HG03175 (cell line): ENCODE measurements at regions not wholly inside any gene's neighbourhood (a gene's known extent, or its start where the extent isn't known, plus 50 kb on each side); places are given as distances from the start of the nearest gene placed in this dataset.

Source experiments
- ATAC-seq: cut with Tn5 transposase; IDR thresholded peaks from one replicate; pipeline ENCODE4 v1.9.1; 2021; ENCODE audit warnings: mild to moderate bottlenecking, moderate library complexity; ENCODE audit not compliant: unreplicated experiment

DNA sequence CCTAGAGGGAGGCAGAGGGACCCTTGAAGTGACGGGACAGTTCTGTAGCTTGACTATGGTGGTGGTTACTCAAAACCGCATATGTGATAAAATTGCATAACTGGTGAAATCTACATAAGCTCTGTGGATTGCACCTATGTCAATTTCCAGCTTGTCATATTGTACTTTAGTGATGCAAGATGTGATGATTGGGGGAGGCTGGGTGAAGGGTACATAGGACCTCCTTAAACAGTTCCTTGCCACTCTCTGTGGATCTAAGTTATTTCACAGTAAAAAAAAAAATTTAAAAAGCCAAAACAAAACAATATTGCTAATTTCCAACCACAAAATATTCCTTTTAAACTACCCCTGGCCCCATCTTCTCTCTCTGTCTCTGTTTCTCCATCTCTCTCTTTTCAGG lies 472.6 kb upstream of the SULF2 start:
- ATAC-seq = no peak

DNA sequence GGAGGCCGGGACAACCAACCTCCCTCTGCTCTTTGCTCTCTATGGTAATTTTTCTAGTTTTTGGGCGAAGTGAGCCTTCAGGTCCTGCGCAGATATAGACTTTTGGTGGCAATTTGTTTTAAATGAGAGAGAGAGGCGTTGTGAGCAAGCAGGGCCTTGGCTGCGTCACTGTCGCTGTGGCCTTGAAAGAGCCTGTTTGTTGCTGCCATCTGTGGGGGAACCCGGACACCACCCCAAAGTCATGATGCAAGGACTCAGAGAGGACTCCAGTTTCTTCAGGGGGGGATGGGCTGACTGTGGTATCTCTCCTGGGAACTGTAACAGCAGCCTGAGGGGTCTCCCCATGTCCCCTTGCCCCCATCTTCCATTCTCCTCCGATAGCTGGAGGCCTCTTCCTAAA lies 462.7 kb upstream of the SULF2 start:
- no peak for ATAC-seq

DNA sequence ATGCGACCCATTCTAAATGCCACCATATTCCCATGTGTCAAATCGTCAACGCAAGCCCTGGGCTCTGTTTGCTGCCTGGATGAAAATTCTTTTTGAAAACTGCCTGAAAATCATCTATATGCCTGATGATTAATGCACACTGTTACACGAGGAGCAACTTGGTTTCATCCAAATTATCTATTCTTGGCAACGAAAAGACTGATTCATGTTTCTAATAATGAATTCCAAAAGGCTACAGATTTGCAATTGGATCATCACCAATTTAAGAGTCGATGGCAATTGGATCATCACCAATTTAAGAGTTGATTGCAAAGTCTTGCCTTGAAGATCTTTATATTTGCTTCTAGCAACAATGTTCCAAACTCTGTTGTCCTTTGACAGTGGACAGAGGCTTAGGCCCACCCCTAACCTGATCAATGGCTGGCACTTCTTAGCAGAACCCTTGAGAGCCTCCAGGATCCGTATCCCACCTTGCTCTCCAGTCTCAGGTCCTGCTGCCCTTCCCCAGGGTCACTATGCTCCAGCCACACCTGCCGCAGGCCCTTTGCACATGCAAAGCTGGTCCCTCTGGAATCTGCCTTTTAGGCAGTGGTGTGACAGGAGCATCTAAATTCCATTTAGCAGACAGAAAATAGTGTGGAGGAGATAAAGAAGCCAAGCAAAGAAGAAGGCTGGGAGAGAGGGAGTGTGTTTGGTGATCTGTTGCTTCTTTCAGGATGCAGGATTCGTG lies 460.9 kb upstream of the SULF2 start:
- no peak for ATAC-seq

DNA sequence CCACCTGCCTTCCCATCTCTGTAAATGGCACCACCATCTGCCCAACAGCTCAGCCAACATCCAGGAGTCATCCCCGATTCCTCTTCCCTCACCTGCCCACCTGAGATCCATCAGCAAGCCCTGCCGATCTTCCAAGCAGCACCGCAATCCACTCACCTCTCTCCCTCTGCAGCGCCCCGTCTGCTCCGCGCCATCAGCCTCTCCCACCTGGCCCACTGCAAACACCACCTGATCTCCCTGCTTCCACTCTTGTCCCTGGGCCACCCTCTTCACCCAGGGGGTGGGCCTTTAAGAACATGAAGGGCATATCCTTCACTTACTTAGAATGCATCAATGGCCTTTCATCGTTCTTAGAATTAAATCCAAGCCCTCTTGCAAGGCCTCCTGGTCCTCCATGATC lies 457.3 kb upstream of the SULF2 start:
- no peak for ATAC-seq

DNA sequence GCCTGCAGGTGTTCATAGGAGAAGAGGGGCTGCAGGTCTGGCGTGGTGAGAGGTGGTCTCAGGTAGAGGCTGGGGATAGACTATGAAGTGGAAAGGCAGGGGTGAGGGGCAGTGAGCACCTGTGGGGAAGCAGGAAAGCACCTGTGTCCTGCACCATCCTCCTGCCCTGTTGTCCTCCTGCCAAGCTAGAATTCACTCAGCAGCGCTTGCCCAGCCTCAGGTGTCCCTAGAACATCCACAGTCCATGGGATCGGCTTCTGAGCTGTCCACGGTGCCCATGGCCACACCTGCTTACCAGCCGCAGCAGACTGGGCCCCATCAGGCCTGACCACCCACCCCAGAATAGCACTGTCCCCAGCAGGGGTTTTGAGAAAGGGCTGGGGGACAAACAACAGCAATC lies 456.2 kb upstream of the SULF2 start:
- ATAC-seq = no peak

DNA sequence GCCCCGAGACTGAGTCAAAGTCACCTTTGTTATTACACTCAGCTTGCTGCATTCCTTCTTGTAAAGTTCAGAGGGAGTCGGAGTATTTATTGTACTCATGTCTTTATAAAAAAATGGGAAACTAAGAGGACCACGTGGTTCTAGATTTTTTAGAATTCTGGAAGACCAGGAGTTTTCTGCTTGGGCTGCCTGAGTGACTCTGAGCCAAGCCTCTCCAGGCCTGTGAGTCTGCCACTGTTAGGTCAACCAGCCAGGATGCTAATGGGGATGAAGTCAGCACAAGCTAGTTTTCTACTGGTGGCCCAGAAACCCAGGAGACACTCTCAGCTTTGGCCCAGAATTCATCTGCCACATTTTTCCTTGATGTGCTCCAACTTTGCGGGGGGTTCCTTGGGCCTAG lies 453.5 kb upstream of the SULF2 start:
- ATAC-seq = no peak

DNA sequence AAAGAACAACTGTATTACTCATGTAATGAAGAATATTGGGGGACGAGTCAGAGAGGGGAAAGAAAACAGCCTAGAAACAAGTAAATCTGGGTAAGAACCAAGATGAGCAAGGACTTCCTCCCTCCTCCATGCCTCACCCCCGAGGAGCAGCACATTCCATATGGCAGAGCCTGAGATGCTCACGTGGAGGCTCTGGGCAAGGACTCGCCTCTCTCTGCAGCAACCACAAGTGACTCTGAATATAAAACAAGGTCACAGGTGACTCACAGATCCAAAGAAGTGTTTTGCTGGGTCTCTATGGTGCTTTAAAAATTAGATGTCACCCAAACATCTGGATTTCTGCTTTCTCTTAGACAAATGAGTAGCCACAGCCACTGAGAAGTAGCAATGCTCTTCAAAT lies 453.0 kb upstream of the SULF2 start:
- ATAC-seq = no peak

DNA sequence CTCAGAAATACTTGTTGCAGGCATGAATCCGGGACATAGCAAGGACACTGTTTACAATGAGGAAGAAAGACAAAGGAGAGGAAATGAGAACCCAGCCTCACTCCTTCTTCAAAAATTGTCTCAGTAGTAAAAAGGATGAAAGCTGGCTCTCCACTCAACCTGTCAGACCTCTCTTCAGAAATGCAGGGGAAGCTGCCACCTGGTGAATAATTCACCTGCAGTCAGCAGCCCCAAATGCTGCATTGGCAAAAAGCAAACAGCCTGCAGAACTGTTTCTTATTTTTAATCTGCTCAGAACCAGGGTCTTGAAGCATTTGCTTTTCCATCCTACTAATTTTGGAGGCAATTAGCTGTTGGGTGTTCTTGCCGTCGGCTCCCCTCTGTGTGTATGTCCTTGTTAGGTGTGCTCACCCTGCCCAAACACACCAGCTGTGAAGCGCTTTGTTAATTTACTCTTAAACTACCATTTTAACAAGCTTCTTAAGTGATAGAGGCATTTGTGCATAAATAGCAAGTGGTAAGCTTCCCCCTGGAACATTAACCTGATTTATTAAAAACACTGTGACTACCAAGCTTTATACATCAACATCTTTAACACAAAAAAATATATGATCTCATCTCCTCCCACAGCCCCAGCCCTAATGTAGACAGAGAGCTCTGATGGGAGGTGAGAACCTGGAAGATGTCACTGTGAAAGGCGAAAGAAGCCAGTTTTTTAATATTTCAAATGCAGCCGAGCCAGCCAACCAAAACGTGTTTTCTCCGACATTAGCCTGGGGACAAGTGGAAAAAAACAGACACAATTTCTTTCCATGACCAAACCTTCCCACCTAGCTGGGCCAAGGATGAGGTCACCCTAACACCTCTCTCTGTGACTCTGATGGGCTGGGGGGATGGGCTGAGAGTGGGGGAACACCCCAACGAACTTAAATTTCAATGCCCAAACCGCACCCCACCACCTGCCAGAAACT lies 451.0 kb upstream of the SULF2 start:
- ATAC-seq = no peak

DNA sequence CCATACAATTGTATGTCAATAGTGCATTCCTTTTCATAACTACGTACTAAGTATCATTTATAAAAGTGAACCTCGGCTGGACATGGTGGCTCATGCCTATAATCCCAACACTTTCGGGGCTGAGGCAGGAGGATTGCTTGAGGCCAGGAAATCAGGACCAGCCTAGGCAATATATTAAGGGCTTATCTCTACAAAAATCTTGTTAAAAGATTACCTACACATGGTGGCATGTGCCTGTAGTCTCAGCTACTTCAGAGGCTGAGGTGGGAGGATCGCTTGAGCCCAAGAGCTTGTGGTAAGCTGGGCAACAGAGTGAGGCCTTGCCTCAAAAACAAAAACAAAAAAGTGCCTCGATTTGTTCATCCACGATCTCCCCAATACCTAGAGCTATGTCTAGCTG lies 449.7 kb upstream of the SULF2 start:
- ATAC-seq = no peak

DNA sequence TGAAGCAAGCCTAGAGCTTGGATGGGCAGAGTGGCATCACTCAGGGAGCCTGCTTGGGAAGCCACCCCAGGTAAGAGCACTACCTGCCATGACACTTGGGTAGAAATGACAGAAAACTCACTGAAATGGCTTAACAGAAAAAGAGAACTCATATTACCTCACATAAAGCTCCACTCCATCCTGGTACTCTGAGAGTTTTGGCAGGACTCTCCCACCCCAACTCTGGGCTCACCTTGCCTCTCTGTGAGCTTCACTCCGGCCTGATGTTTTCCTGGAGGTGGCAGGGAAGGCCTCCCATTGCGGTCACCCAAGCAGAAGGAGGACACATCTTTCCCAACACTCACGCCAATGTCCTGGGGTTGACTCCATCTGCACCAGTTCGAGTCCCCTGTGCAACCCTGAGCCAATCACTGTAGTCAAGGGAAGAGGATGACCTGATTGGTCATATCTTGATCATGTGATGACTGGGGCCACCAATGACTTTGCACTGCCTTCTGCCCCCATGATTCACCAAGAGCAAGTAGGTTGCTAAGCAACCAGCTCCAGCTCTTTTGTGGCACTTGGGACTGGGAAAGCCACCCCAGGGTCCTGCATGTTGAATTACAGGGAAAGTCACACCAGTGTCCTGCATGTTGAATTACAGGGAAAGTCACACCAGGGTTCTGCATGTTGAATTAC lies 446.1 kb upstream of the SULF2 start:
- ATAC-seq = no peak

DNA sequence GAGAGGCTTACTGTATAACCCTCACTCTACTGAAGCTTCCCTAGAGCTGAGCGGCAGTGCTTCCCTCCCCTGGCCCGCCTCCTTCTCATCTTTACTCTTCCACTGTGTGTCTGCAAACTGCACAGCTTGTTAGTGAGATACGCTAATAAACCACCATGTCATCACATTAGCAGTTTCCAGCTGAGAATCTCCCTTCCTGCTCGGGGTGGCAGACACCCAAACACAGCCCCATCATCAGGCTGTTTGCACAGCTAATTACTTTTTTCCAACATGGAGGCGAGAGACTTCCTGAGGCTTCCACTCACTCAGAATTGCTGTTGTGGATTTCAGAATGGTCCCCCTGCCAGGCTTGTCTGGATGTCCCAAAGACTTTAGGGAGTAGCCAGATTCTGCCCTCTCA lies 444.9 kb upstream of the SULF2 start:
- ATAC-seq = no peak

DNA sequence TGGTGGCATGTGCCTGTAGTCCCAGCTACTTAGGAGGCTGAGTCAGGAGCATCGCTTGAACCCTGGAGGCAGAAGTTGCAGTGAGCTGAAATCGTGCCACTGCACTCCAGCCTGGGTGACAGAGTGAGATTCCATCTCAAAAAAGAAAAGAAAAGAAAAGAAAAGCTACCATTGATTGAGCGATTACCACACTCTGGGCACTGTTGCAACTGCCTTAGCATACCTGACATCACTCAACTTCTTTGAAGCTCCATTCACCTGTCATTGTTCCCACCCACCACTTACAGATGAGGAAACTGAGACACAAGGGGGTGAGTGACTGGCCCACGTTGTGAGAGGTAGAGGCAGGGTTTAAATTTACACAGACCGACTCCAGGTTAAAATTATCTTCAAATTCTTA lies 442.1 kb upstream of the SULF2 start:
- ATAC-seq = no peak

DNA sequence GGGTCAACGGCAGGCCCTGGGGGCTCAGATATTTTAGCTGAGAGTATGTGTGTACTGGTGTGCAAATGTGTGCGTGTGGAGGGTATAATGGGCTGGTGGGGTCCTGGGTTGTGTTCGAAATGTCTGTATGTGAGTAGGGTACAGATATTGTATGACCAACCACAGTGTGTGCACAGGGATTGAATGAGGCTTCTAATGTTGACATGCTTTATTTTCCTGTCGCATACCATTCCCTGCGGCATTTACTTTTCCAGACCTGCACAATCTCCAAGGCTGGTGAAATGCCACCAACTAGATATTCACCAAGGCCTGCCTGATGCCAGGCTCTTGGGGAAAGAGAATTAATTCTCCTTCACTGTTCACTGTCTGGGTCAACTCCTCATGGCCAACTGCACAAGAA lies 441.4 kb upstream of the SULF2 start:
- ATAC-seq = no peak

DNA sequence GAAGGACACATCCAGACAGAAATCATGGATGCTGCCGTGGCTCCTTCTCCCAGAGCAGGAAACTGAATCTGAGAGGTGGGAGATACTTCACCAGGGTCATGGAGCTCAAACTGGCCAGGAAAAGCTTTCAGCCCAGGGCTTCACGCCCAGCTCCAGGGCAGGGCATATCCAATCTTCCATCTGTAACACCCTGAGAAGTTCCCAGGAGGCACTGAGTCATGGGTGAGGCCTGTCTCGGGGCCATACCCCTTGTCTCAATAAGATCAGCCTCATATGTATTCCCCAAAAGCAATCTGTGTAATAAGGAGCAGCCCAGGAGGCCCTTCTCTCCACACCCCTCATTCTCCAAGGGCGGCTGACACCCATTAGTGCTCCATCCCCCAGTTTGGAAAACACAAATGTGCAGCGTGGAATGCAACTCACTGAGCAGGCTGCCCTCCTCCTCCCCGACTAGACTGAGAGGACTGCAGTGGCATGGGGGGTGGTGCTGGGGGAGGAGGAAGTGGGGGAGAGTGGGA lies 439.3 kb upstream of the SULF2 start:
- ATAC-seq = no peak

DNA sequence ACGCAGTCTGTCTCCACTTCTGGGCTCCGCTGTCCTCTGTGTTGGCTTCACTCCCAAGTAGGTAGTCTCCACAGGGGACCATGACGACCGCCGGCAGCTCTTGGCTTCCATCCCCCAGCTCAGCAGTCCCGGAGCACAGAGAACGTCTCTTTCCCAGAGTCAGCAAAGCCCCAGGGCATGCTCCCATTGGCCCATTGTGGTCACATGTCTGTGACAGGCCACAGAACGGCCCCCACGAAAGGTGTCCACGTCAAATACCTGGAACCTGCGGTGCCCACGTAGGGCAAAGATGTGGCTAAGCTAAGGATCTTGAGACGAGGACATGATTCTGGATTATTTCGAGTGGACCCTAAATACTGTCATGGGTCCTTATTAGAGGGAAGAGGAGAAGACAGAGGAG lies 438.4 kb upstream of the SULF2 start:
- ATAC-seq = no peak

DNA sequence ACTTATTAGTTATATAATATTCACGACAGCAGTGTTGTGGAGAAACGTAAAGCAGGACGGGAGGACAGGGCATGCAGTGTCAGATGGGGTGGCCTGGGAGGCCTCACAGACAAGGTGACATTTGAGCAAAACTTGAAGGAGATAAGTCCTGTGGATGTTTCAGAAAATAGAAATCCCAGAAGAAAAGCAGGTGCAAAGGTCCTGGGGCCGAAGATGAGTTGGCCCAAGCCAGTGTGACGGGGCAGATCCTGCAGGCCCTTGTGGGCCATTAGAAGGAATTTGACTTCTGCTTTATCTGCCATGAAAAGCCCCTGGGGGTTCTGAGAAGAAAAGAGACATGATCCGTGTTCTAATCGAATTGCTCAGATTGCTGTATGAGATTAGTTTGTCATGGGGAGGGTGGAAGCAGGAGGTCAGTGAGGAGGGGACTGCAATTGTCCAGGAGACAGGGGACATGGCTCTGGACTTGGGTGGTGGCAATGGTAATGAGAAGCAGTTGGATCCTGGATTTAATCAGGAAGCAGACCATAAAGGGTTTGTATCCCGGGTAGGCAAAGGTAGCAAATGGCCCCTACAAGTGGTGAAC lies 437.4 kb upstream of the SULF2 start:
- ATAC-seq = no peak

DNA sequence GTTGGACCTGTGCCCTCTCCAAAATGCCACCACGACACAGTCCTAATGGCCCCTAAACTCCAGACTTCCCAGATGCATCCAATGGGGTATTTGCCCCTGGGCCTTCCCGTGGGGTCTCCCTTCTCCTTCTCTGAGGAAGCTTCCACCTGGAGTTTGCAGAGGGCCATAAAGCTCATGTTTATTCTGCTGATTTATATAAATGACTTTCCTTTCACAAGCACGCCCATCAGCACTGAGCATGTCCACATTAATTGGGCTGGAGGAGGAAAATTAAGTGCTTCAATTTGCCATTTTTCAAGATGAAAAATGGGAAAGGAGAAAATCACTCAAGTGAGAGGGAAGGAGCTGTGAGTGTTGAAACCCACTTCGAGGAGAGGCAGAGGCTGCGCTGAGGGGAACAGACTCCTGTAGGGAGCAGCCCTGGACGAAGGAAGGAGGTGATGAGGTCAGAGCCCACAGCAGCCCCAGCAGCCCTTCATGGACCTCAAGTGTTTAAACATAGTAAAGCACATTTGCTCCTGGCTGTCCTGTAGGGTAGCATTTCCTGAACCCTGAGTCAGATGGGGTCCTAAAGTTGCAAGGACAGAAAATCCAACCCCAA lies 434.9 kb upstream of the SULF2 start:
- ATAC-seq = no peak

DNA sequence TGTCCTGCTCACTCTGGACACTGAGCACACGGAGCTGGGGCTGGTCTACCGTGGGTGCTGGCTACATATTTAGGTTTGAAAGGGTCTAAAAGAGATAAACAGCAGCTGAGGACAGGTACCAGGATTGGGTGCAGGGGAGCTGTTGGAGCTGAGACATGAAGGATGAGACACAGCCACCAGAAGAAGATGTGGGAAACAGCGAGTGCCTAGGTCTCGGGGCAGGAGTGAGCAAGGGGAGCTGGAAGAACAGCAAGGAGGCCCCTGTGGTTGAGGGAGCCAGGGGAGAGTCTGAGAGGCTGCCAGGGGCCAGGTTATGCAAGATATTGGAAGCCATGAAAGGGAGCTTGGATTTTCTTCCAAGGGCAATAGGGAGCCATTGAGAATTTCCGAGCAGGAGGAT lies 434.0 kb upstream of the SULF2 start:
- no peak for ATAC-seq

DNA sequence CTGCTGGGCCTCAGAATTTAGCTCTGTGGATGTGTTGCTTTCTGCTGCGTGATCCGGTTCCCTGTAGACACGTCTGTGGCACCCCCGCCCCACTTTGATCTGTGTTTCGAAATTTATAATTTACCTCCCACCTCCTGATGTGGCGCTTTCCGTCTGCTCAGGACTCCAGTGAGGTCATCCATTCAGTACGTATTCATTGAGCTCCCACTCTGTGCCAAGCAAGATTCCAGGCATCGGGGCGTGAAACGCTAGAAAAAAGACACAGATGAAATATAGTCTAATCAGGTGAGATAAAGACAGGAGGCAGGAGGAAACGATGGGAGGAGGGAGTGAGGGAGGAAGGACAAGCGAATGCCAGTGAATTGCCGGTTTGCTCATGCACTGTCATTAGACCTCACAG lies 431.9 kb upstream of the SULF2 start:
- ATAC-seq = no peak

DNA sequence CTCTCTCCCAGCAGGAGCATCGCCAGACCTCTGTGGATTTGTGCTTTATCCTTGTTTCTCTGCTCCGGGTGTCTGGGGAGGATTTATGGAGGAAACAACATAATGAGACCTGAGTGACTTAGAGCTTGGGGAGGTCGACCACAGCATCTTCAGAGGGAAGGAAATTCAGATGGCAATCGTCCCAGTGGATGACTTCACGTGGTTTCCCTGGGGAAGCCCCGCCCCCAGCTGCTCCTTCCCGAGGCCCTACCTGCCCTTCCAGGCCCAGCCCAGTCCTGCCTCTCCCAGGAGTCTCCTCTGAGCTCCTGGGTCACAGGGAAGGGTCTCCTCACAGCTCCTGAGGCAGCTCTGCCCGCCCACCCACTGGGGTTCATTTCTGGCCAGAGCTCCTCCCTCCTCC lies 430.3 kb upstream of the SULF2 start:
- ATAC-seq = no peak

DNA sequence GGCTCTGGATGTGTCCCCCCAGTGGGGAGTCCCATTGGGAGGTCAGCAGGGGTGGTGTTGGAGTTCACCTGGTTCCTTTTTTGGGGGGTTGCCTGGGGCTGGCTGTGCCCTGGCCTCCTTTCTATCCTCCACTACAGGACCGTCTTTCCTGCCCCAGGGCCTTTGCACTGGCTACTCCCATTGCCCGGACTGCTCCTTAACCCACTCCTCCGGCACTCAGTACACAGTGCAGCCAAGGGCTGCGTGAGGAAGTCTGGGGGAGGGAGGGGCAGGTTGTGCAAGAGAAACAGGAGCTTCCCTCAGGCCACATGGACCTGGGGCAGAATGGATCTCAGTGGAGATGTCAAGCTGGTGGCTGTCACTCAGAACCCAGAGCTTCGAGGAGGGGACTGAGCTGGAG lies 429.3 kb upstream of the SULF2 start:
- no peak for ATAC-seq
